Astrocyte (in vitro differentiated cells and primary cell): ENCODE measurements at regions not wholly inside any gene's neighbourhood (a gene's known extent, or its start where the extent isn't known, plus 50 kb on each side); places are given as distances from the start of the nearest gene placed in this dataset.

ENCODE experiments used
- CTCF ChIP-seq: IDR thresholded peaks from 2 replicates; pipeline ENCODE4 v1.5.1; 2011; ENCODE audit warnings: low read depth, mild to moderate bottlenecking, inconsistent platforms, low read length, moderate library complexity; ENCODE audit not compliant: insufficient read depth
- EZH2 ChIP-seq: IDR thresholded peaks from 2 replicates; pipeline ENCODE4 v1.6.1; 2012; ENCODE audit warnings: mild to moderate bottlenecking, low read length, inconsistent platforms; ENCODE audit not compliant: insufficient read depth

- TF ChIP-seq CTCF (no peak), EZH2 (no peak)
Observed at GRCh38 chr12:58310809-58311622, 369.6 kb downstream of the ATP23 start.
